Islet of Langerhans (tissue), 1 donor: ENCODE measurements at regions not wholly inside any gene's neighbourhood (a gene's known extent, or its start where the extent isn't known, plus 50 kb on each side); places are given as distances from the start of the nearest gene placed in this dataset.
"Not testable (repeated sequence)": the region's sequence is repeated elsewhere in the genome, so short reads cannot be mapped to it uniquely, and the experiment has no call there.

Experiments
- FAIRE-seq: peaks from one replicate; lab custom pipeline; 2011; peaks lifted over from hg19 to GRCh38; lab: Jason Lieb, UNC

- FAIRE-seq = no peak
Observed at GRCh38 chr19:28618504-28618903, 594.4 kb downstream of the UQCRFS1 start.

GRCh38 chr19:28615966-28616365 lies 597.0 kb downstream of the UQCRFS1 start:
- FAIRE-seq = no peak

GRCh38 chr19:28615546-28615916 lies 597.4 kb downstream of the UQCRFS1 start:
- no peak for FAIRE-seq

GRCh38 chr19:28614634-28615545 lies 598.1 kb downstream of the UQCRFS1 start:
- FAIRE-seq = no peak

GRCh38 chr19:28612275-28612769 lies 600.6 kb downstream of the UQCRFS1 start:
- FAIRE-seq = no peak

- FAIRE-seq = not testable (repeated sequence)
Observed at GRCh38 chr19:28611227-28611914, 601.6 kb downstream of the UQCRFS1 start.

GRCh38 chr19:28610731-28611130 lies 602.2 kb downstream of the UQCRFS1 start:
- no peak for FAIRE-seq

GRCh38 chr19:28609944-28610343 lies 603.0 kb downstream of the UQCRFS1 start:
- no peak for FAIRE-seq

GRCh38 chr19:28609091-28609755 lies 603.7 kb downstream of the UQCRFS1 start:
- no peak for FAIRE-seq

- FAIRE-seq = no peak
Observed at GRCh38 chr19:28608292-28608691, 604.7 kb downstream of the UQCRFS1 start.

- FAIRE-seq = no peak
Observed at GRCh38 chr19:28607066-28607583, 605.8 kb downstream of the UQCRFS1 start.

GRCh38 chr19:28606269-28607032 lies 606.5 kb downstream of the UQCRFS1 start:
- no peak for FAIRE-seq

GRCh38 chr19:28605501-28606268 lies 607.3 kb downstream of the UQCRFS1 start:
- FAIRE-seq = no peak

GRCh38 chr19:28603453-28603852 lies 609.5 kb downstream of the UQCRFS1 start:
- no peak for FAIRE-seq

GRCh38 chr19:28602675-28603298 lies 610.2 kb downstream of the UQCRFS1 start:
- FAIRE-seq = no peak

- no peak for FAIRE-seq
Observed at GRCh38 chr19:28601723-28602440, 611.1 kb downstream of the UQCRFS1 start.

- FAIRE-seq = no peak
Observed at GRCh38 chr19:28598861-28599260, 614.1 kb downstream of the UQCRFS1 start.

- FAIRE-seq = no peak
Observed at GRCh38 chr19:28596561-28597071, 616.3 kb downstream of the UQCRFS1 start.

GRCh38 chr19:28595722-28596480 lies 617.0 kb downstream of the UQCRFS1 start:
- FAIRE-seq = no peak
